Neural crest cell (in vitro differentiated cells): ENCODE measurements at regions not wholly inside any gene's neighbourhood (a gene's known extent, or its start where the extent isn't known, plus 50 kb on each side); places are given as distances from the start of the nearest gene placed in this dataset.

Source experiments
- DNase-seq: peaks from one replicate; pipeline ENCODE4 v3.0.0; 2021; ENCODE audit warnings: low read depth, mixed read lengths, low spot score
- H3K27ac Mint-ChIP-seq: one replicate; pipeline ENCODE4 v1.8.0; 2021; ENCODE audit warnings: mild to moderate bottlenecking, mixed read lengths; ENCODE audit not compliant: unreplicated experiment
- H3K27me3 Mint-ChIP-seq: 2 replicates; pipeline ENCODE4 v1.8.0; 2021; ENCODE audit warnings: low read depth, mild to moderate bottlenecking, mixed read lengths
- H3K36me3 Mint-ChIP-seq: 2 replicates; pipeline ENCODE4 v1.8.0; 2021; ENCODE audit warnings: low read depth, mild to moderate bottlenecking, mixed read lengths
- H3K4me1 Mint-ChIP-seq: 2 replicates; pipeline ENCODE4 v1.8.0; 2021; ENCODE audit warnings: mixed read lengths
- H3K4me3 Mint-ChIP-seq: one replicate; pipeline ENCODE4 v1.8.0; 2021; ENCODE audit warnings: mild to moderate bottlenecking, mixed read lengths
- H3K9me3 Mint-ChIP-seq: 2 replicates; pipeline ENCODE4 v1.8.0; 2021; ENCODE audit warnings: mixed read lengths
- CTCF ChIP-seq: fragments of 200-600 bp; sonication (generic); conservative IDR thresholded peaks from 2 replicates; pipeline ENCODE4 v1.5.0; 2021; ENCODE audit warnings: antibody characterized with exemption, mild to moderate bottlenecking

GRCh38 chr13:109899748-109900147 lies 113.4 kb upstream of the IRS2 start:
- Mint-ChIP-seq H3K36me3 (no peaks in the 10 kb centered on the region), H3K9me3 (no peaks in the 10 kb centered on the region), H3K4me1 (peaks cover 11% of the 10 kb centered on the region), H3K27ac (no peak overlapping the region), H3K4me3 (no peak overlapping the region), H3K27me3 (no peaks in the 10 kb centered on the region)
- DNase-seq = no peak
- TF ChIP-seq CTCF = no peak

DNA sequence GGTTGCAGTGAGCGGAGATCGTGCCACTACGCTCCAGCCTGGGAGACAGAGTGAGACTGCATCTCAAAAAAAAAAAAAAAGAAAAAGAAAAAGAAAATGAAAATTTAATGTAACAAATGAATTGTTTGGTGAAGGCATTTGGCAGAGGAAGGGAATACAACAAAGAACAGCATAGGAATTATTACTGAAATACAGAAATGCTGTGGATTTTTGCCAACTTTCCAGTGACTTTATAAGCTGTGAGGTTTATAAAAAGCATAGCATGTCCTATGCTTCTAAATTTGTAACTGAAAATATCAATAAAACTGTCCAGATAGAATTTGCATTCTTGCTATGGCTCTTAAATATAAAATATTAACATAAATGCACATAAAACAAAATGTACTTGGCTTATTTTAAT lies 112.9 kb upstream of the IRS2 start:
- TF ChIP-seq CTCF = no peak
- no peak overlapping the region for H3K27ac Mint-ChIP-seq
- no peaks in the 10 kb centered on the region for H3K27me3 Mint-ChIP-seq
- DNase-seq = no peak
- H3K4me3 Mint-ChIP-seq = no peak overlapping the region
- no peaks in the 10 kb centered on the region for H3K36me3 Mint-ChIP-seq
- peaks cover 11% of the 10 kb centered on the region for H3K4me1 Mint-ChIP-seq
- H3K9me3 Mint-ChIP-seq = no peaks in the 10 kb centered on the region

DNA sequence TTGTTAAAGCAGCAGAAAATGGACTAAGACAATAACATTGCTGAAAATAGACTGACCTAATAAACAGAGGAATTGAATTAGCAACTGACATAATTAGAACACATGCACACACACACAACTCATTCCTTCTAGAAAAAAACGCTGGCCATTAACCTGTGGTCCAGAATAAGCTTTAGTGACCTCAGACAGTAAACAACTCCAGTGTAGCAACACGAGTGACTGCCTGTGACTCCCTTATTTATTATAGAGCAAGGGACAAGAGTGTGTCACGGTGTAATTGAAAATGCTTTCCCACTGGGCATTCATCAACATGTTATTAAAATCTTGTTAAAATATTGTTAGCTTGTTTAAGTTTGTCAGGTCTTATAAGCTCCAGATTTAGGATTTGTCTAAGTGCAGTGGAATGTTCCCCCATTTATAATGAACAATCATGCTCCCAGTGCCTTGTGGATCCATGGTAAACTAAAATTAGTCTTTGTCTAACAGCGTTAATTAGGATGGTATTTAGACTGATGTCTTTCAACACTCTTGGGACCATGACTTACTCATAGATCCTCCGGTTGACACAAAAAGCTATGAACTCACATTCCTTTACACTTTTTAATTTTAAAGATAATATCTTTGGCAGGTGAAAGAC lies 111.7 kb upstream of the IRS2 start:
- Mint-ChIP-seq H3K4me3 (no peak overlapping the region), H3K27ac (no peak overlapping the region), H3K4me1 (peaks cover 11% of the 10 kb centered on the region), H3K27me3 (no peaks in the 10 kb centered on the region), H3K36me3 (no peaks in the 10 kb centered on the region), H3K9me3 (no peaks in the 10 kb centered on the region)
- no peak for DNase-seq
- TF ChIP-seq CTCF = no peak

- no peak for DNase-seq
- no peaks in the 10 kb centered on the region for H3K27me3 Mint-ChIP-seq
- no peak for TF ChIP-seq CTCF
- H3K4me3 Mint-ChIP-seq = no peak overlapping the region
- H3K36me3 Mint-ChIP-seq = peaks cover 2% of the 10 kb centered on the region
- peaks cover 11% of the 10 kb centered on the region for H3K9me3 Mint-ChIP-seq
- no peak overlapping the region for H3K27ac Mint-ChIP-seq
- no peaks in the 10 kb centered on the region for H3K4me1 Mint-ChIP-seq
These were observed 105.7 kb upstream of the IRS2 start for GRCh38 chr13:109892101-109892500.

GRCh38 chr13:109885235-109885634 lies 98.9 kb upstream of the IRS2 start:
- TF ChIP-seq CTCF = no peak
- Mint-ChIP-seq H3K4me3 (no peak overlapping the region), H3K36me3 (peaks cover 2% of the 10 kb centered on the region), H3K4me1 (no peaks in the 10 kb centered on the region), H3K27me3 (no peaks in the 10 kb centered on the region), H3K9me3 (peaks cover 11% of the 10 kb centered on the region), H3K27ac (no peak overlapping the region)
- no peak for DNase-seq
